ENCODE measurements at regions not wholly inside any gene's neighbourhood (a gene's known extent, or its start where the extent isn't known, plus 50 kb on each side); places are given as distances from the start of the nearest gene placed in this dataset.

DNA sequence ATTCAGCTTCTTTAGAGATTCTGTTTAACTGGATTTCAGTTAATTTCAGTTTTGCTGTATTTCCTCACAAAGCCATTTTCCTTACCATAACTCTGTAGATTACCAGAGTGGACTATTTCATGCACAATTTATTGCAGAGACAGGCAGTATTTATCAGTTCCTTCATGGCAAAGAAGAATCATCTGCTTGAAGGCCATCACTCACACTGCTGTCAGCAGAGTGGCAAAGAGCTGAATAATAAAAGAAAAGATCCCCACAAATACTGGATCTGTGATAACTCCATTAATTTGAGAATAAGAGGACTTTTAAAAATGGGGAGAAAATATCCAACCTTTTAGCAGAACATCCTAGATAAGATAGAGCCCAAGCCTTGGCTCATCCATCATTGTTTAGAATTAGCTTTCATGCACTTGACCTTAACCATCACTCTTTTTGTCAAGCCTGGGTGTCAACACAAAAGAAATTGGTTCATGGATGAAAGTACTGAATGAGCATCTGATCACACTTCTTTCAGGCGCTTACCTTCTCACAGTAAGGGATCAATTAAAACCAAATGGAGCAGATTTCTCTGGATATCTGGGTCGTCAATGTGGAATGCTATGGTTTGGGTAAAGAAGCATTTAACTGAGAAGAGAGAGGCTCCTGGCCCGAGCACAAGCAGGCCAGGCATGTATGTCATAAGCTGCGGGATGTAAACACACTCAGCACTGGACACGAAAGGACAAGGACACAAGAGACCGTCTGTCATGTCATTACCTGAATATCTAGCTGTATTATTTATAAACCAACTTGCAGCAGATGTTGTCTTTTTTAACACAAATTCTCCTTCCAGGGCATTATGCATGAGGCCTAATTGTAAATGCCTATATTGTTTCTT, 376.2 kb downstream of the ZNF521 start:
- DNase-seq (ENCODE audit: insufficient read length, low spot score) (no peak), FAIRE-seq (no peak)
- TF ChIP-seq POU2F2 (IDR thresholded peaks at IDR 0.05; ENCODE audit: low read depth, low read length) = no peak
- TF ChIP-seq PAX5 (IDR thresholded peaks at IDR 0.05; ENCODE audit: insufficient read depth, low read length, severe bottlenecking) = no peak
- TF ChIP-seq POLR2A (IDR thresholded peaks at IDR 0.05; ENCODE audit: low read depth, low read length) = no peak
- no peak for TF ChIP-seq POLR2AphosphoS5 (IDR thresholded peaks at IDR 0.05; ENCODE audit: low read depth, low read length)
- no peak for TF ChIP-seq TAF1 (IDR thresholded peaks at IDR 0.05; ENCODE audit: low read depth, low read length)
- no peak for TF ChIP-seq SPI1 (IDR thresholded peaks at IDR 0.05; ENCODE audit: low read depth, low read length)

DNA sequence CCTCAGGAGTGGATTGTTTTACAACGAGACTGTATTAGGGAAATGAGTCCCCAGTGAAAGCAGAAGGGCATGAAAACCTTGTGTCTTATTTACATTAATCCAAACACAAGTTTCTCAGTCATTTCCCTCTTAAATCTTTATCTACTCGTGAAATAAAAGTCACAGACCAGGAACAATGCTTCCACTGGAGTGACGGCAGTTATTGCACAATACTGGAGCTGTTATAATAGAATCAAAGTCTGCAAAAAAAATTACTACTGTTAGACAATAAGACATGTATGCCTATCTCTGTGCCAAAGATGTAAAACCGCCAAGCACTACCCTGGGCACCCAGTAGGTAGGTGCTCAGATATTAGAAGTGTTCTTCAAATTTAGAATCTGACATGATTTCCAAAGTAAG, 375.5 kb downstream of the ZNF521 start:
- DNase-seq (ENCODE audit: insufficient read length, low spot score) (no peak), FAIRE-seq (no peak)
- TF ChIP-seq SPI1 (IDR thresholded peaks at IDR 0.05; ENCODE audit: low read depth, low read length) = no peak
- no peak for TF ChIP-seq TAF1 (IDR thresholded peaks at IDR 0.05; ENCODE audit: low read depth, low read length)
- no peak for TF ChIP-seq POLR2AphosphoS5 (IDR thresholded peaks at IDR 0.05; ENCODE audit: low read depth, low read length)

DNA sequence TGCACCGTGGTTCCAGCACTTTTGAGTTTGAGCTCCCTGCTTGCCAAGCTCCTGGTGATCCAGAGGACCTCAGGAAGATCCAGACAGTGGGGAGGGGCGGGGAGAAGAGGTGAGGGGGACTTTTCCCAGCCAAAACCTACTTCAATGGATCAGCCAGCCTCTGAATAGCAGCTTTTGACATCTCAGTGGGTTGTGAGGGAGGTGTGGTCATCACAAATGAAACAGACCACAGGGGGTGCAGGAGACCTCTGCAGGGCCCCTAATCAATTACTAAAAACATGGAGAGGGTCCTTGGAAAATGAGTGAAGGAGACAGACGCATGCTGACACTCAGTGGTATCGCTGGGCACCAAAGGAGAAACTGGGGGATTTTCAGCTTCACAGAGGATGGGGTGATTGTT, 372.7 kb downstream of the ZNF521 start:
- DNase-seq (ENCODE audit: insufficient read length, low spot score) = no peak
- no peak for FAIRE-seq
- TF ChIP-seq SPI1 (IDR thresholded peaks at IDR 0.05; ENCODE audit: low read depth, low read length) (no peak), POU2F2 (IDR thresholded peaks at IDR 0.05; ENCODE audit: low read depth, low read length) (no peak), POLR2AphosphoS5 (IDR thresholded peaks at IDR 0.05; ENCODE audit: low read depth, low read length) (no peak)

DNA sequence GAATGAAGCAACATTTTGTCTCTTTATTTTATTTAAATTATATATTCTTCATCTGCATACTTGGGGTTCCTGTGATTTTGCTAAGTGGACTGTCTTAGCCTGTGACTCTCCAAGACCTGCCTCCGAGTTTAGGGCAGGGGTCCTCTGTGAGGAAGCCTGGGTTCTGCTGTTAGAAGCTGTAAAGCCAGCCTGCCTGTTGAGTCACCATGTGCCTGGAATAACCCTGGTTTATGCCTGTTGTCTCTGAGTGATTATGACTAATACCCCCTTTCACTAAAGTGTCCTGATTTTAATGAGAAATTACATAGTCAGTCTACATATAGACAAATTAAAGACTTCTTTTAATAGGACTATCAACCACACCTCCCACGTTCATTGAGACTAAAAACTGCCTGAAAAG, 369.1 kb downstream of the ZNF521 start:
- DNase-seq (ENCODE audit: insufficient read length, low spot score) (no peak), FAIRE-seq (no peak)
- TF ChIP-seq POLR2A (IDR thresholded peaks at IDR 0.05; ENCODE audit: low read depth, low read length) = no peak
- no peak for TF ChIP-seq SPI1 (IDR thresholded peaks at IDR 0.05; ENCODE audit: low read depth, low read length)
- no peak for TF ChIP-seq POU2F2 (IDR thresholded peaks at IDR 0.05; ENCODE audit: low read depth, low read length)
- TF ChIP-seq TAF1 (IDR thresholded peaks at IDR 0.05; ENCODE audit: low read depth, low read length) = no peak
- TF ChIP-seq PAX5 (IDR thresholded peaks at IDR 0.05; ENCODE audit: insufficient read depth, low read length, severe bottlenecking) = no peak
- TF ChIP-seq POLR2AphosphoS5 (IDR thresholded peaks at IDR 0.05; ENCODE audit: low read depth, low read length) = no peak

DNA sequence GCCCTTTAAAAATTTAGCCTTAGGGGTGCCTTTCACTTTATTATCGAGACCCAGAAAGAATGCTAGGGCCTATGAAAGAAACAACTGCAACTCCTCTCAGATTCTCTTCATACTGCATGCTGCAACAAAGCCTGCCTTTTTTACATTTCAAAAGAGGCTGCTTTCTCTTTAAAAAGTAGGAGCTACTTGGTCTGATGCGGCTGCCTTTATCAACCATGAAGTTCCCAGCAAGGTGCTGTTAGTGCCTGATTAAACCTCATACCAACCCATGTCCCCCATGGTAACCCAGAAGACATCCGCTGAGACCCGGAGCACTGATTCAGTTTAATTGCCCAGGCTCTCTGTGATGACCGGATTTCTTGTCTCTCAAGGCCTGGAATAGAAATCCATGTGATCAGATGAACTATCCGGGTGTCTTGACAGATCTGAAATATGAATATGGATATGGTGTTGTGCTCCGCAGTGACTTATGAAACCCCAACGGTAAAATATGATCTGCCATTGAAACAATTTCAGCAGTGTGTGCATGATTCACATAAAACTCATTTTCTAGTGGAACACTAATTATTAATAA, 368.3 kb downstream of the ZNF521 start:
- FAIRE-seq (no peak), DNase-seq (ENCODE audit: insufficient read length, low spot score) (no peak)
- TF ChIP-seq TAF1 (IDR thresholded peaks at IDR 0.05; ENCODE audit: low read depth, low read length) = no peak
- no peak for TF ChIP-seq POLR2A (IDR thresholded peaks at IDR 0.05; ENCODE audit: low read depth, low read length)
- TF ChIP-seq POLR2AphosphoS5 (IDR thresholded peaks at IDR 0.05; ENCODE audit: low read depth, low read length) = no peak
- no peak for TF ChIP-seq POU2F2 (IDR thresholded peaks at IDR 0.05; ENCODE audit: low read depth, low read length)
- TF ChIP-seq PAX5 (IDR thresholded peaks at IDR 0.05; ENCODE audit: insufficient read depth, low read length, severe bottlenecking) = no peak
- no peak for TF ChIP-seq SPI1 (IDR thresholded peaks at IDR 0.05; ENCODE audit: low read depth, low read length)

DNA sequence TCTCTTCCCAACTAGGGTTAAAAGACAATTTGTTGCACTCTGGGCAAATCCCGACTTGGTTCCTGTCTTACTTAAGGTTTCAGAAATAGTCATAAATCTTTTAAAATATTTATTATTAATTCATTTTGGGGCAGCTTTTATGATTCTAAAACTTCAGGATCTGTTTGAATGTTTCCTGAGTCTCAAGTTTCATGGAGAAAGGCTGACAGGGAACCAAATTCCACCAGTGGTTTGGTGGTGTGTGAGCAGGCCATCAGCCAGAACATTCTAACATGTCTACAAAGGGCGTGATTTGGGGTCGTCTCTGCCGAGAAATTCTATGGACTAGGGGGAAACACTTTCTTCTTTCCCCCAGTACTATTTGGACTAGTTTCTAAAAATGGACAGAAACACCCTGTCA, 366.4 kb downstream of the ZNF521 start:
- FAIRE-seq = no peak
- no peak for TF ChIP-seq POU2F2 (IDR thresholded peaks at IDR 0.05; ENCODE audit: low read depth, low read length)
- TF ChIP-seq TAF1 (IDR thresholded peaks at IDR 0.05; ENCODE audit: low read depth, low read length) = no peak
- TF ChIP-seq PAX5 (IDR thresholded peaks at IDR 0.05; ENCODE audit: insufficient read depth, low read length, severe bottlenecking) = no peak
- TF ChIP-seq POLR2A (IDR thresholded peaks at IDR 0.05; ENCODE audit: low read depth, low read length) = no peak
- no peak for TF ChIP-seq POLR2AphosphoS5 (IDR thresholded peaks at IDR 0.05; ENCODE audit: low read depth, low read length)
- TF ChIP-seq SPI1 (IDR thresholded peaks at IDR 0.05; ENCODE audit: low read depth, low read length) = no peak
- no peak for DNase-seq (ENCODE audit: insufficient read length, low spot score)

DNA sequence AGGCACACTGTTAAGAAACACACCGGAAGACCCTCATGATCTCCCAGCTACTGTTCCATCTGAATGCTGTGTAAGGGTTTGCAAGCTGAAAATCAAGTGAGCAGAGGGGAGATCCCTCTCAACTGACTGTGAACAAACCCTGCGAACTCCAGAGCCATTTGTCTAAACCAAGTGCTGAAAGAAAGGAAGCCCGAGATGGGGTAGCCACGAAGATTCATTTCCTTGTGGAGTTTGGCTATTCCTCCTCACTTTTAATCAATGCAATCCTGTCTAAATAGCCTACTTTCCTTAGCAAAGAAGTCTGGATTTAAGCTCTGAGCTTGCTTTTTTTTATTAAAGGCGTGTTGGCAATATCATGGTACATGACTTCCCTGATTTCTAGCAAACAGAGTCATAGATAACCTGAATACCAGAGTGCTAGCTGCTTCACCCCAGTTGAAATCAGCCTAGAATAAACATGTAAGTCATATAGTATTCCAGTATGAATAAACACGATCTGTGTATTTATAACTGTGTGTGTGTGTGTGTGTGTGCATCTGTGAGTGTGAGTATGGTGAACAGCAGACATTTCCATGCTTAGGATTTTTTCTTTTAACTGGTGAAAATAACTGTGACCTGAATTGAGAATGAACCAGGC, 365.2 kb downstream of the ZNF521 start:
- FAIRE-seq (no peak), DNase-seq (ENCODE audit: insufficient read length, low spot score) (no peak)
- TF ChIP-seq POLR2AphosphoS5 (IDR thresholded peaks at IDR 0.05; ENCODE audit: low read depth, low read length) = no peak
- no peak for TF ChIP-seq PAX5 (IDR thresholded peaks at IDR 0.05; ENCODE audit: insufficient read depth, low read length, severe bottlenecking)
- TF ChIP-seq POU2F2 (IDR thresholded peaks at IDR 0.05; ENCODE audit: low read depth, low read length) = no peak
- TF ChIP-seq POLR2A (IDR thresholded peaks at IDR 0.05; ENCODE audit: low read depth, low read length) = no peak
- TF ChIP-seq SPI1 (IDR thresholded peaks at IDR 0.05; ENCODE audit: low read depth, low read length) = no peak
- no peak for TF ChIP-seq TAF1 (IDR thresholded peaks at IDR 0.05; ENCODE audit: low read depth, low read length)

DNA sequence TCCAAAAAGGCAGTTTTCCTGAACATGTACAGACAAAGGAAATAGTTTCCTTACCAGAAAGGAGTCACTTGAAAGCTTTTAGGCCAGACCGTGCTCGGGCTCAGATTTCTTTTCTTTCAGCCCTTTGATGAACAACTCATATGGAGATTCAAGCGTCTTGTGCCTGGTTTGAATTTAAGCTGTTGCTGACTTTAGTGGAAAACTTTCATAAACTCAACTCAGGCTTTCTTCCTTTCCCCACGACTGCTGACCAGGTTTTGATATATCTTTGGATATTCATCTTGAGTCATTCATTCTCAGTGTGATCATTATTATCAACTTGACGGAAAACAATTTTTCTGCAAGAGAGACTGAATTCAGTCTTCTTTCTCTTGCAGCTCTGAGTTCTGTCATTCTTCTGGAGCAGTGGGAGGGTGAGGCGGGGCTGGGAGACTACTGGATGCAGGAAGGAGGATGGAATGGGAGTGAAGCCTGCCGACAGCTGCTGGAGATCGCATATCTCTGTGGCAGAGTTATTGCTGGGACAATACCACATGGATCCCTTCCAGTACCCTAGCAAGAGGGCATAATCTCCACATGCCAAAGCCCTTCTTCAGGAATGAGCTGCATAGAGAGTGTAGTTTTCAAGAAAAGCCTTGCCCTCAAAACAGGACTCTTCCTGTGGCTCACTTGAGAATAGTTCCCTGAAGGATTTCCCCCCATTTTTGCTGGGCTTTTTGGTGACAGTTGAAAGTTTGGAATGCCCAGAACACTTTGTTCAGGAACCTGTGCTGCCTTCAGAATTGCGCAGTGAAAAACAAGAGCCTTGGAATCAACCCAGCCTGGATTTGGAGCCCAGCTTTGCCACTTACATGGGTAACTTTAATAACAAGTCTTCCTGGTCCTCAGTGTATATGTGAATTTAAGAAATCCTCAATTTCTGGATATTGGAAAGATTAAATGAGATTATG, 364.4 kb downstream of the ZNF521 start:
- DNase-seq (ENCODE audit: insufficient read length, low spot score) (no peak), FAIRE-seq (no peak)
- TF ChIP-seq SPI1 (IDR thresholded peaks at IDR 0.05; ENCODE audit: low read depth, low read length) = no peak
- TF ChIP-seq POU2F2 (IDR thresholded peaks at IDR 0.05; ENCODE audit: low read depth, low read length) = no peak
- TF ChIP-seq TAF1 (IDR thresholded peaks at IDR 0.05; ENCODE audit: low read depth, low read length) = no peak
- no peak for TF ChIP-seq PAX5 (IDR thresholded peaks at IDR 0.05; ENCODE audit: insufficient read depth, low read length, severe bottlenecking)
- no peak for TF ChIP-seq POLR2AphosphoS5 (IDR thresholded peaks at IDR 0.05; ENCODE audit: low read depth, low read length)
- TF ChIP-seq POLR2A (IDR thresholded peaks at IDR 0.05; ENCODE audit: low read depth, low read length) = no peak
